ENCODE measurements at regions not wholly inside any gene's neighbourhood (a gene's known extent, or its start where the extent isn't known, plus 50 kb on each side); places are given as distances from the start of the nearest gene placed in this dataset.

DNA sequence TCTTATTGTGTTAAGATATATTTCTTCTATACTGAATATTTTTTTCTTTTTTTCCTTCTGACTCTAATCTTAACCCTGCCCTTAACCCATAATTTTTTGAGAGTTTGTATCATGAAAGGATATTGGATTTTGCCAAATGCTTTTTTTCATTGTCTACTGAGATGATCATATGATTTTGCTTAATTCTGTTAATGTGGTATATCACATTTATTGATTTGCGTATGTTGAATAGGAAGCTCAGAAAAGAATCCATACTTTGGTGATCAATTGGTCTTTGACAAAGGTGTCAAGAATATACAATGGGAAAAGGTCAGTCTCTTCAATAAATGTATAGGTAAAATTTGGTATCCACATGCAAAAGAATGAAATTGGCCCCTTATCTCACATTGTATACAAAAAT lies 588.8 kb upstream of the ADGRB3 start:
- TF ChIP-seq, protein P1, sequence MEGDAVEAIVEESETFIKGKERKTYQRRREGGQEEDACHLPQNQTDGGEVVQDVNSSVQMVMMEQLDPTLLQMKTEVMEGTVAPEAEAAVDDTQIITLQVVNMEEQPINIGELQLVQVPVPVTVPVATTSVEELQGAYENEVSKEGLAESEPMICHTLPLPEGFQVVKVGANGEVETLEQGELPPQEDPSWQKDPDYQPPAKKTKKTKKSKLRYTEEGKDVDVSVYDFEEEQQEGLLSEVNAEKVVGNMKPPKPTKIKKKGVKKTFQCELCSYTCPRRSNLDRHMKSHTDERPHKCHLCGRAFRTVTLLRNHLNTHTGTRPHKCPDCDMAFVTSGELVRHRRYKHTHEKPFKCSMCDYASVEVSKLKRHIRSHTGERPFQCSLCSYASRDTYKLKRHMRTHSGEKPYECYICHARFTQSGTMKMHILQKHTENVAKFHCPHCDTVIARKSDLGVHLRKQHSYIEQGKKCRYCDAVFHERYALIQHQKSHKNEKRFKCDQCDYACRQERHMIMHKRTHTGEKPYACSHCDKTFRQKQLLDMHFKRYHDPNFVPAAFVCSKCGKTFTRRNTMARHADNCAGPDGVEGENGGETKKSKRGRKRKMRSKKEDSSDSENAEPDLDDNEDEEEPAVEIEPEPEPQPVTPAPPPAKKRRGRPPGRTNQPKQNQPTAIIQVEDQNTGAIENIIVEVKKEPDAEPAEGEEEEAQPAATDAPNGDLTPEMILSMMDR (IDR thresholded peaks at IDR 0.05; ENCODE audit: borderline replicate concordance, extremely low read depth, low read length, poor library complexity, severe bottlenecking) = no peak
- DNase-seq (no peak), ATAC-seq (ENCODE audit: insufficient read depth, low read depth) (no peak)
- no peak overlapping the region for H3K27ac ChIP-seq (ENCODE audit: low read length)
- H3K9ac ChIP-seq (ENCODE audit: low read depth, low read length) = no peak overlapping the region
- no peak overlapping the region for H3K4me3 ChIP-seq (ENCODE audit: low read depth in 1 of 2, low read length in 2 of 2)
- no peaks in the 10 kb centered on the region for H3K9me3 ChIP-seq (ENCODE audit: insufficient read depth, low read length, severe bottlenecking)
- H3K27me3 ChIP-seq (ENCODE audit: insufficient read depth, low read length, poor library complexity) = no peaks in the 10 kb centered on the region
- H4K20me1 ChIP-seq (ENCODE audit: insufficient read depth, low read length) = no peaks in the 10 kb centered on the region
- H3K4me1 ChIP-seq (ENCODE audit: insufficient read depth, low read length) = no peaks in the 10 kb centered on the region
- H3K36me3 ChIP-seq (ENCODE audit: insufficient read depth, low read length) = no peaks in the 10 kb centered on the region
- H3K79me2 ChIP-seq (ENCODE audit: insufficient read depth, low read length) = no peaks in the 10 kb centered on the region
- H2AFZ ChIP-seq (ENCODE audit: low read depth, low read length) = no peak overlapping the region
- H3K4me2 ChIP-seq (ENCODE audit: insufficient read depth, low read length) = no peak overlapping the region

DNA sequence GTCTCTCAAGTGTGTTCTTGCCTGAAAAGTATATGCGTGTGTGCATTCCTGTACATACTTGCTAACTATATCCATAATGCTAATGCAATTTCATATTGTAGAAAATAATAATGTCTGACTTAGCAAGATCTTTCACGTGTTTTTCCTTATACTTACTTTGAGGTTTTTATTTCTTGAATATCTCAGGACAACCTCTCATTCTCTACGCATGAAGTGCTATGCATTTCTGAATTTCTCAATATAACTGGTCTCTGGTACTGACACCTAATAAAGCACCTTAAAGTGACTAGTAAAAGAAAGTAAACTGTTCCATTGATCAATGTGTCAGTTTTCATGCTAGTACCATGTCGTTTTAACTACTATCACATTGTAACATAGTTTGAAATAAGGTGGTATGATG lies 589.9 kb upstream of the ADGRB3 start:
- Histone ChIP-seq H4K20me1 (ENCODE audit: insufficient read depth, low read length) (no peaks in the 10 kb centered on the region), H3K9ac (ENCODE audit: low read depth, low read length) (no peak overlapping the region), H3K27me3 (ENCODE audit: insufficient read depth, low read length, poor library complexity) (no peaks in the 10 kb centered on the region), H3K27ac (ENCODE audit: low read length) (no peak overlapping the region), H3K79me2 (ENCODE audit: insufficient read depth, low read length) (no peaks in the 10 kb centered on the region), H3K36me3 (ENCODE audit: insufficient read depth, low read length) (no peaks in the 10 kb centered on the region), H3K4me1 (ENCODE audit: insufficient read depth, low read length) (no peaks in the 10 kb centered on the region), H3K9me3 (ENCODE audit: insufficient read depth, low read length, severe bottlenecking) (no peaks in the 10 kb centered on the region), H3K4me3 (ENCODE audit: low read depth in 1 of 2, low read length in 2 of 2) (no peak overlapping the region), H3K4me2 (ENCODE audit: insufficient read depth, low read length) (no peak overlapping the region), H2AFZ (ENCODE audit: low read depth, low read length) (no peak overlapping the region)
- TF ChIP-seq, protein P1 (IDR thresholded peaks at IDR 0.05; ENCODE audit: borderline replicate concordance, extremely low read depth, low read length, poor library complexity, severe bottlenecking) = no peak
- TF ChIP-seq EZH2 (IDR thresholded peaks at IDR 0.05; ENCODE audit: borderline replicate concordance, low read depth, low read length, severe bottlenecking) = no peak
- ATAC-seq (ENCODE audit: insufficient read depth, low read depth) (no peak), DNase-seq (no peak)

GRCh38 chr6:68044264-68044663 lies 590.8 kb upstream of the ADGRB3 start:
- Histone ChIP-seq H2AFZ (ENCODE audit: low read depth, low read length) (no peak overlapping the region), H3K9me3 (ENCODE audit: insufficient read depth, low read length, severe bottlenecking) (no peaks in the 10 kb centered on the region), H3K4me3 (ENCODE audit: low read depth in 1 of 2, low read length in 2 of 2) (no peak overlapping the region), H3K79me2 (ENCODE audit: insufficient read depth, low read length) (no peaks in the 10 kb centered on the region), H3K4me1 (ENCODE audit: insufficient read depth, low read length) (no peaks in the 10 kb centered on the region), H3K36me3 (ENCODE audit: insufficient read depth, low read length) (no peaks in the 10 kb centered on the region), H3K27ac (ENCODE audit: low read length) (no peak overlapping the region), H3K4me2 (ENCODE audit: insufficient read depth, low read length) (no peak overlapping the region), H3K9ac (ENCODE audit: low read depth, low read length) (no peak overlapping the region), H4K20me1 (ENCODE audit: insufficient read depth, low read length) (no peaks in the 10 kb centered on the region), H3K27me3 (ENCODE audit: insufficient read depth, low read length, poor library complexity) (no peaks in the 10 kb centered on the region)
- DNase-seq (no peak), ATAC-seq (ENCODE audit: insufficient read depth, low read depth) (no peak)
- TF ChIP-seq, protein P1 (IDR thresholded peaks at IDR 0.05; ENCODE audit: borderline replicate concordance, extremely low read depth, low read length, poor library complexity, severe bottlenecking) = no peak
- no peak for TF ChIP-seq EZH2 (IDR thresholded peaks at IDR 0.05; ENCODE audit: borderline replicate concordance, low read depth, low read length, severe bottlenecking)

DNA sequence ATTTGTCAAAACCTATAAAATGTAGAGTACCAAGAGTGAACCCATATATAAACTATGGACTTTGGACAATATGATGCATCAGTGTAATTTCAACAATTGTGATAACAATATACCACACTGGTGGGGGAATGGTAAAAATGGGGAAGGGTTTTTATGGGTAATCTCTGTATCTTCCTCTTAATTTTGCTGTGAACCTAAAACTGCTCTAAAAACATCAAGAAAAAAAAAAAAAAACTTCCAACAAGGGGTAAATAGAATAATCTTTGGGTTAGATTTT lies 592.0 kb upstream of the ADGRB3 start:
- H3K4me2 ChIP-seq (ENCODE audit: insufficient read depth, low read length) = no peak overlapping the region
- no peak overlapping the region for H3K9ac ChIP-seq (ENCODE audit: low read depth, low read length)
- ATAC-seq (ENCODE audit: insufficient read depth, low read depth) (no peak), DNase-seq (no peak)
- no peak overlapping the region for H3K4me3 ChIP-seq (ENCODE audit: low read depth in 1 of 2, low read length in 2 of 2)
- no peak overlapping the region for H2AFZ ChIP-seq (ENCODE audit: low read depth, low read length)
- no peak overlapping the region for H3K27ac ChIP-seq (ENCODE audit: low read length)
- H3K9me3 ChIP-seq (ENCODE audit: insufficient read depth, low read length, severe bottlenecking) = no peaks in the 10 kb centered on the region
- H3K4me1 ChIP-seq (ENCODE audit: insufficient read depth, low read length) = no peaks in the 10 kb centered on the region
- H3K36me3 ChIP-seq (ENCODE audit: insufficient read depth, low read length) = no peaks in the 10 kb centered on the region
- no peaks in the 10 kb centered on the region for H3K79me2 ChIP-seq (ENCODE audit: insufficient read depth, low read length)
- no peak for TF ChIP-seq EZH2 (IDR thresholded peaks at IDR 0.05; ENCODE audit: borderline replicate concordance, low read depth, low read length, severe bottlenecking)
- TF ChIP-seq, protein P1 (IDR thresholded peaks at IDR 0.05; ENCODE audit: borderline replicate concordance, extremely low read depth, low read length, poor library complexity, severe bottlenecking) = no peak
- no peaks in the 10 kb centered on the region for H3K27me3 ChIP-seq (ENCODE audit: insufficient read depth, low read length, poor library complexity)
- H4K20me1 ChIP-seq (ENCODE audit: insufficient read depth, low read length) = no peaks in the 10 kb centered on the region
